ENCODE measurements at regions not wholly inside any gene's neighbourhood (a gene's known extent, or its start where the extent isn't known, plus 50 kb on each side); places are given as distances from the start of the nearest gene placed in this dataset.
"Not testable (repeated sequence)": the region's sequence is repeated elsewhere in the genome, so short reads cannot be mapped to it uniquely, and the experiment has no call there.

DNA sequence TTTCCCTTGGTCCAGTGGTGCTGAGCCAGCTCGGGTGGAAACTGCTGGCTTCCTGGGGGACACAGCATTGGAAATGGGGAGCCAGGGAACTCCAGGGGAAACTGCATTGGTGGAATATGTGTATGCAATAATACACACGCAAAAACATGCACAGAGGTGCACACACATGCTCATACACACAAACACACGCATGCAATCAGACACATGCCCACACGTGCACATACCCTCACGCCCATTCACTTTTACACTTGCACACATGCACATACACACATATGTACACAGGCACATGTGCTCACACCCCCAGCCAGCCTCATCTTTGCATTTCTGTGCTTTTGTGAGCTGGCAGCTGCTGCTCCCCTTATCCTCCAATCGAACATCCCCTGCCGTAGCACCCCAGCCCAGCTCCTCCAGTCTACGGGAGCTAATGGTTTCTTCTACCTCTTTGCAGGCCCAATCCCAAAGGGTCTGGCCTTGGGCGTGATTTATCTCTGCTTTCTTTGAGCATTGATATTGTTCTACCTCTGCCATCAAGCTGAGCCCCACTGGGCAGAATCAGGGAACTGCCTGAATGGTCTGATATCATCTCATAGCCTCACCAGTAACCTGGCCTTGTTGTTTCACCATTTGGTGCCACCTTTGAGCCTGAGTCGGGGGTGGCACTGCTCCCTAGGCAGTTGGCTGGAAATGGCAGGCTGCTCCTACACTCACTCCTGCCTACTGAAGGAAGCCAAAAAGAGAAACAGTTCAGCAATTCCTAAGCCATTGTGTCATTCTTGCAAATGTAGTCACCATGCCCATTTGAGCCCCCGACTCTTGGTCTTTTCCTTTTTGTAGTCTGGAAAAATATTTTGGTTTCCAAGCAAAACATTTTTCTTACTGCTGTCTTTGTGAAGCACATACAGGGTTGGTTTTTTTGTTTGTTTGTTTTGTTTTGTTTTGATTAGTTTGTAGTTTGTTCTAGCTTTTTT is 104.4 kb upstream of the MAMLD1 start:
- H3K4me1 Mint-ChIP-seq, result peaks cover 10% of the 10 kb centered on the region
- ATAC-seq (no peak), DNase-seq (no peak)
- no peak overlapping the region for H3K27ac Mint-ChIP-seq
- no peaks in the 10 kb centered on the region for H3K36me3 Mint-ChIP-seq (ENCODE audit: low read depth)
- H3K4me3 Mint-ChIP-seq, result no peak overlapping the region
- H3K9me3 Mint-ChIP-seq, result no peaks in the 10 kb centered on the region
- H3K27me3 Mint-ChIP-seq, result no peaks in the 10 kb centered on the region

DNA sequence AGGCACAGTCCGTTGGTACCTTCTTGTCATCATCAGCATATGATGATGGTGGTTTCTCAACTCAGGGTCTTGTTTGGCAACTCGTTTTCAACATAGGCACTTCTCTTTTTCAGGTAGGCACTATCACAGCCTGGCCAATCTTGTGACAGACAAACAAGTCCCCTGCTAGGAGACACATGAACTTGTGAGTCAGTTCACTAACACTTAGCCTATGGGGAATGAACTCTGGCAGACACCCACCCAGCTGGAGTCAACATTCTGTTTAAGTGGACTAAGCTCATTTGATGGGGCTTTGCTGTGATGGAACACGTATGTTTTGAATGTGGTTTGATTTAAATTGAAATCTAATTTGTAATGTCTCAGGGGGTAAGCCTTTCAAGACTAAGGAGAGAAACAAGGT is 100.7 kb upstream of the MAMLD1 start:
- Mint-ChIP-seq H3K4me1 (no peaks in the 10 kb centered on the region), H3K4me3 (no peak overlapping the region), H3K27me3 (no peaks in the 10 kb centered on the region), H3K27ac (no peak overlapping the region), H3K36me3 (ENCODE audit: low read depth) (no peaks in the 10 kb centered on the region), H3K9me3 (no peaks in the 10 kb centered on the region)
- DNase-seq, result no peak
- no peak for ATAC-seq

DNA sequence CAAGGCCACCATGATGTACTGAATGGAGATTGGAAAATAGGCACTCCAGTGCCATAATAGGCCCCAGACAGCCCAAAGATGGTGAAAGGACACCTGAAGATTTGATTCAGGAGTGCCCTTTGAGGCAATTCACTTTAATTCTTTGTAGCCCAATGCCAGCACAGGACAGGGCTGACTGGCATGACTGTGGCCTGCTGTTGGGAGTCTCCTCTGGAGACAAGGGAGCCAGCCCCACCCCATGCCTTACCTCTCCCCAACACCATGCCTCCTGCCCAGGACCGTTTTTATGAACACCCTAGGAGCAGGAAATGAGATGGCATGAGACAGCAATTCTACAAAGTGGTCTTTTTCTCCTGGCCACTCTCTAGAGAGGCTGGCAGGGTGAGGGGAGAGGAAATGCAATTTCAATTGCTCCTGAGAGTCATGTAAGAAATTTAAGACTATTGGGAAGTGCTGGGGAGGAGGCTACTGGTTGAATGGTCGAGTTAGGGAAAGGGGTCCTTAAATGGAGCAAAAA is 94.2 kb upstream of the MAMLD1 start:
- Mint-ChIP-seq H3K9me3 (no peaks in the 10 kb centered on the region), H3K4me1 (no peaks in the 10 kb centered on the region), H3K36me3 (ENCODE audit: low read depth) (no peaks in the 10 kb centered on the region), H3K4me3 (no peak overlapping the region), H3K27me3 (no peaks in the 10 kb centered on the region), H3K27ac (no peak overlapping the region)
- ATAC-seq, result no peak
- no peak for DNase-seq

DNA sequence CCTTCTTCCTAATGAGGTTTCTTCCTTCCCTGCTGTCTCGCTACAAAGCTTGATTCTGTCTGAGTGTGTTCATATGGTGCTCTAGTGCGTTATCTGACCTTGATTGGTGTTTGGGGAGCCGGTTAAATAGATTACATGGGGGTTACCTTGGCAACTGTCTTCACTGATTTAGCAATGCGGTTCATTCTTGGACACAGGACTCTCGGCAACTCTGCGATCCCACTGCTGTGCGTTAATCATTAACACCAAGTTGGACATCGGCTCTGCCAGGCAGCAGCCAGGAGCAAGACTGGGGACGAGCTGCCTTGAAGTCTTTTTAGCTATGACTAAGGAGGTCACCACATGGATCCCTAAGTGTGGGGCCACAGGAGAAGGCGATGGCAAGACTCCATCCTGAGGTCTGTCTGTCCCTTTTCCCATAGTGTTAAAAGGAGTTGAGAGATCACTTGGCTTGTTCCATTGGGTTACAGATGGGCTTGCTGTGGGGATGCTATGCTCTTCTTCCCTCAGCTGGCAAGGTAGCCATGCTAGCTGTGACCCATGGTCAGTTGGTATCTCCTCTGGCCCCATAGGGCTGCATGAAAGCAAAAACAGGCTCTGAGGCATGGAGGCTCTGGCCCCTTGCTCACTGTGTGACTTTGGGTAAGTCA is 93.4 kb upstream of the MAMLD1 start:
- no peaks in the 10 kb centered on the region for H3K4me1 Mint-ChIP-seq
- DNase-seq (no peak), ATAC-seq (no peak)
- H3K4me3 Mint-ChIP-seq, result no peak overlapping the region
- no peak overlapping the region for H3K27ac Mint-ChIP-seq
- H3K9me3 Mint-ChIP-seq, result no peaks in the 10 kb centered on the region
- H3K36me3 Mint-ChIP-seq (ENCODE audit: low read depth), result no peaks in the 10 kb centered on the region
- no peaks in the 10 kb centered on the region for H3K27me3 Mint-ChIP-seq

DNA sequence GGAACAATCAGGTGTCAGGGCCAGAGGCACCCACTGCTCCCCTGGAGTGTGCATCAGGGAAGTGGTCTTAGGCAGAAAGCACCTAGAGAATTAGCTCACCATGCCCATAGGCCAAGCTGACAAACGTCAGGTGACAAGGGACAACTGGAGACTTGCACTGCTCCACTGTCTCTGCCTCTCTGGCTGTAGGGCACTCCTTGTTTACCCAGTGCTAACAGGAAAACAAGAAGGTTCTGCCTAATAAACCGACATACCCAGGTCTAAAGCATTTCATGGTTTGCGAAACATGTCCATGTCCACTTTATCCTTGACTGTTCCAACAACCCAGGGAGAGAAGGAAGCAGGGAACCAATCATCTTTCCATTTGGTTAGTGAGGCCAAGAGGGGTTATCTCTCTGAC is 92.5 kb upstream of the MAMLD1 start:
- Mint-ChIP-seq H3K27me3 (no peaks in the 10 kb centered on the region), H3K36me3 (ENCODE audit: low read depth) (no peaks in the 10 kb centered on the region), H3K27ac (no peak overlapping the region), H3K9me3 (no peaks in the 10 kb centered on the region), H3K4me3 (no peak overlapping the region), H3K4me1 (no peaks in the 10 kb centered on the region)
- DNase-seq (no peak), ATAC-seq (no peak)

DNA sequence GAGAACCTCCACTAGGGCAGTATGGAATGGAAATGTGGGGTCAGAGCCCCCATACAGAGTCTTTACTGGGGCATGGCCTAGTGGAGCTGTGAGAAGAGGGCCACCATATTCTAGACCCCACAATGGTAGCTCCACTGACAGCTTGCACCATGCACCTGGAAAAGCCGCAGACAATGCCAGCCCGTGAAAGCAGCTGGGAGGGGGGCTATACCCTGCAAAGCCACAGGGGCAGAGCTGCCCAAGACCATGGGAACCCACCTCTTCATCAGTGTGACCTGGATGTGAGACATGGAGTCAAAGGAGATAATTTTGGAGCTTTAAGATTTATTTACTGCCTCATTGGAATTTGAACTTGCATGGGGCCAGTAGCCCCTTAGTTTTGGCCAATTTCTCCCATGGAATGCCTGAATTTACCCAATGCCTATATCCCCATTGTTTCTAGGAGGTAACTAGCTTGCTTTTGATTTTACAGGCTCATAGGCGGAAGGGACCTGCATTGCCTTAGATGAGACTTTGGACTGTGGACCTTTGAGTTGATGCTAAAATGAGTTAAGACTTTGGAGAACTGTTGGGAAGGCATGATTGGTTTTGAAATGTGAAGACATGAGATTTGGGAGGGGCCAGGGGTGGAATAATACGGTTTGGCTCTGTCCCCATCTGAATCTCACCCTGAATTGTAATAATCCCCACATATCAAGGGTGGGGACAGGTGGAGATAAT is 89.4 kb upstream of the MAMLD1 start:
- H3K4me1 Mint-ChIP-seq; H3K27ac Mint-ChIP-seq; ATAC-seq; H3K4me3 Mint-ChIP-seq; H3K27me3 Mint-ChIP-seq; H3K9me3 Mint-ChIP-seq; H3K36me3 Mint-ChIP-seq (ENCODE audit: low read depth); DNase-seq: not testable (repeated sequence)

DNA sequence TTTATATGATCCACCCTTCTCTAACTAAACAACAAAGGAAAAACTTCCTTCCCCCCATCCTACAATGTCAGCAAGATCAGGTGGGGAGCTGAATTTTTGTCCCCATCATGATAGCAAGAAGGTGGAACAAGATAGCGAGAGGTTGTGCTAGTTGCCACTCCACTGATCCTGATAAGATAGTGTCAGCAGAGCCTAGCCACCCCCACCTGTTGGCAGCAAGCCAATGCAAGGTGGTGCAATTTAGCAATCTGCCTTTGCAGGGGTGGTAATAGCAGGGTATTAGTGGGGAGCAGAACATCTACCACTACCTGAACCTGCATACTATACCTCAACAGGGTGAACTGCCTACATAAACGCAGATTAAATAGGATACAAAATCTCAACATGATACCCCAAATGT is 80.2 kb upstream of the MAMLD1 start:
- no peak overlapping the region for H3K4me3 Mint-ChIP-seq
- ATAC-seq (no peak), DNase-seq (no peak)
- H3K27ac Mint-ChIP-seq, result no peak overlapping the region
- H3K9me3 Mint-ChIP-seq, result no peaks in the 10 kb centered on the region
- no peaks in the 10 kb centered on the region for H3K36me3 Mint-ChIP-seq (ENCODE audit: low read depth)
- H3K4me1 Mint-ChIP-seq, result no peaks in the 10 kb centered on the region
- no peaks in the 10 kb centered on the region for H3K27me3 Mint-ChIP-seq

DNA sequence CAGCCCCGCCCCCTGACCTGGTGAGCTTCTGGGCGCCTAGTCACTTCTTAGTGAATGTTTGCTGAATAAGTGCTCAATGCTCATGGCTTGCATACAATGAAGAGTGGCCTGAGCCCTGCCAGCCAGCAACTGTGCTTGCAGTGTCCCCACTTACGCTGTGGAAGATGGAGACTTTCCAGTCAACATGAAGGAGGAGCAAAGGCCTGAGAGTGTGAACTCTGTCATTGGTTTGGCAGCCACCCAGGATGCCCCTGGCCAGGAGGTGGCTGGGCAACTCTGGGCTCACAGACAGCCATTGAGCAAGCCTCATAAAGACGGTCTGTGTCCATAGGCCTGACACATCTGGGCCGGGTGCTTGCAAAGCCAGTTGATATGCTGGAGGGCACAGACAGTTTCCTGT is 72.1 kb upstream of the MAMLD1 start:
- no peak overlapping the region for H3K27ac Mint-ChIP-seq
- H3K4me1 Mint-ChIP-seq, result no peaks in the 10 kb centered on the region
- no peaks in the 10 kb centered on the region for H3K27me3 Mint-ChIP-seq
- no peaks in the 10 kb centered on the region for H3K9me3 Mint-ChIP-seq
- ATAC-seq, result no peak
- H3K36me3 Mint-ChIP-seq (ENCODE audit: low read depth), result no peaks in the 10 kb centered on the region
- H3K4me3 Mint-ChIP-seq, result no peak overlapping the region
- no peak for DNase-seq

DNA sequence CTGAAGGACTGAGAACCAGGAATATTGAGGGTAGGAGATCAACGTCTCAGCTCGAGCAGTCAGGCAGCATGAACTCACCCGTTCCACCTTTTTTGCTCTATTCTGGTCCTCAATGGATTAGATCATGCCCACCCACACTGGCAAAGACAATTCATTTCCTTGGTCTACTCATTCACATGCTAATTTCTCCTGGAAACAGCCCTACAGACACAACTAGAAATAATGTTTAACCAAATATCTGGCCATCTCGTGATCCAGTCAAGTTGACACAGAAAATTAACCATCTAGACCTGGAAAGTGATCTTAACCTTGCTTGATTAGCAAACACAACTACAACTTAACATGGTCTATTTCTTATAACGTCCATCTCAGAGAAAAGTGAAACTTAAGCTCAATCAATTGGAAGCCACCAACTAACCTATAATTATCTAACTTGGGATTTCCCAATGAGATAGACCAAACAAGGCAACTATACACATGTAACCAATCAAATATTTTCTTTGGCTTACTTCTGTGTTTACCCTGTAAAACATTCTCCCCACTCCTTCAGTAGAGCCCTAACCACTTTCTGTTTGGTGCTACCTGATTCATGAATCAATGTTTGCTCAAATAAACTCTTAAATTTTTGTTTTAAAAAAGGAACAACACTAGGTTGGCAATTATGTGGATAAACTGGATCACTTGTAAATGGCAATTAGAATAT is 69.7 kb upstream of the MAMLD1 start:
- no peak for ATAC-seq
- Mint-ChIP-seq H3K9me3 (no peaks in the 10 kb centered on the region), H3K4me3 (no peak overlapping the region), H3K27me3 (no peaks in the 10 kb centered on the region), H3K27ac (no peak overlapping the region), H3K36me3 (ENCODE audit: low read depth) (no peaks in the 10 kb centered on the region), H3K4me1 (no peaks in the 10 kb centered on the region)
- DNase-seq, result no peak

DNA sequence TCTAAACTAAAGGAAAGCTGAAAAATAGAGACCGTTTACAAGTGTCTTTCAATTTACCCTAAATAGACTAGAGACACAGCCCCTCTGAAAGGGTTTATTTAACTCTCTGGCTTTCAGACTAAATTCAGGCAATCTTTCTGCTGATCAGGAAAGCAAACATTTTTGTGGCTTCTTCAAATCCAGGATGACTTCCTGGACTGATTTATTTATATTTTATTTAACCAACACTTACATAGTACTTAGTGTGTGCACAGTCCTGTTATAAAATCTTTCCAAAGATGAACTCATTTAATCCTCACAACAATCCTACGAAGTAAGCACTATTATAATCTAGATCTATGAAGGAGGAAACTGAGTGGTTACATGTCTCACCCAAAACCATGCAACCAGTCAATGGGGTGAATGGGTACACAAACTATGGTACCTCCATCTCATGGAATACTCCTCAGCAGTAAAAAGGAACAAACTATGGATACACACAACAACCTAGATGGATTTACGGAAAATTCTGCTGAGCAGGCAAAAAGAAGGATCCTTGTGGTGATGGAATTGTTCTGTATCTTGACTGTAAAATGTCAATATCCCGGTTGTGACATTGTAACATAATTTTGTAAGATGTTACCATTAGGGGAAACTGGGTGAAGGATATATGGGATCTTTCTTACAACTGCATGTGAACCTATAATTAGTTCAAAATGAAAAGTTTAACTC is 64.1 kb upstream of the MAMLD1 start:
- Mint-ChIP-seq H3K9me3 (no peaks in the 10 kb centered on the region), H3K4me3 (no peak overlapping the region), H3K36me3 (ENCODE audit: low read depth) (no peaks in the 10 kb centered on the region), H3K27ac (no peak overlapping the region), H3K4me1 (no peaks in the 10 kb centered on the region), H3K27me3 (no peaks in the 10 kb centered on the region)
- DNase-seq, result no peak
- no peak for ATAC-seq

DNA sequence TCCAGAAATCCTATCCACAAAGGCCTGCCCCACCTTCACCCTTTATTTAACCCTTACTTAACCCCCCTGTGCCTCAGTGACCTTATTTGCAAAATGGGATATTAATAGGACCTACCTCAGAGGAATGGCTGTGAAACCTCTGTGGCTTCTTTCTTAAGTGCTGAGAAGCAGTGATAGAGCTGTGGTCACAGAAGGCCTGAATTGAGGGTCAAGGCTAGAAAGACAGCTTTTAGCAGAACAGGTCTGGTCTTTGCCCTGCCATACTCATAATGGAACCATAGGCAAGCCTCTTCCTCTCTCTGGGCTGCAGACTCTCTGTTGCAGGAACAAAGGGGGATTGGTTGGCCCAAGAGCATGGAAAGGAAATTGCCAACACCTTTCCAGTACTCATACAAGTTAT is 63.5 kb upstream of the MAMLD1 start:
- ATAC-seq, result no peak
- H3K27me3 Mint-ChIP-seq, result no peaks in the 10 kb centered on the region
- no peaks in the 10 kb centered on the region for H3K36me3 Mint-ChIP-seq (ENCODE audit: low read depth)
- H3K9me3 Mint-ChIP-seq, result no peaks in the 10 kb centered on the region
- DNase-seq, result no peak
- no peak overlapping the region for H3K4me3 Mint-ChIP-seq
- no peaks in the 10 kb centered on the region for H3K4me1 Mint-ChIP-seq
- no peak overlapping the region for H3K27ac Mint-ChIP-seq

DNA sequence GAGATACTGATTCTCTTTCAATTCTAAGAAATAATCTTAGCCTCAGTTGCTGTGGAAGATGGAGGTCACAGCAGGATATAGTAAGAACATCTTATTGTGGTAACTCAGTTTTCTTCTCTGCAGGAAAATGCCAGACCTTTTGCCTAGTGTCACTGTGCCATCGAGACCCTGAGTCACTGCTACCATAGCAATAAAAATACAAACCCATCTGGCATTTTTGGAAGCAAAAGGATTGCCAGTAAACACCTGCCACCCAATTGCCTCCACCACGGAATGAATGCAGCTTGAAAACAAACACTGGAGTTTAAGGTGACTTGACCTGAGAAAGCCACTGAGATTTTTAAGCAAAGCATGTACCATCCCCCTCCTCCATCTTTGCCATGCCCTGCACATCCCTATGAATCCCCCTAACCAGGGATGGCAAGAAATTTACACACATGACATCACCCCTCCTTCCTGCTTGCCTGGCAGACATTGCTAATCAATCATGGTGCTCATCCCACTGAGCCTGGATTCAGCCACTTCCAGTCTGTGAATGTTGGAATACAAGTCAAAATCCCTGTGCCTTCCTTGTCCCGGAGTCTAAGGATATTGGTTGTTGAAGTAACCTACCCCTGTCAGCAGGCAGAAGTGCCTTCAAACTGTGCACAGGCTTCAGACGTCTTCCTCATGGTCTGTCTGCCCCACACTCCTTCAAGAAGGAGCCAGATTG is 59.6 kb upstream of the MAMLD1 start:
- Mint-ChIP-seq H3K9me3 (no peaks in the 10 kb centered on the region), H3K27me3 (no peaks in the 10 kb centered on the region), H3K4me3 (no peak overlapping the region), H3K36me3 (ENCODE audit: low read depth) (no peaks in the 10 kb centered on the region), H3K4me1 (no peaks in the 10 kb centered on the region), H3K27ac (no peak overlapping the region)
- ATAC-seq, result no peak
- DNase-seq, result no peak

DNA sequence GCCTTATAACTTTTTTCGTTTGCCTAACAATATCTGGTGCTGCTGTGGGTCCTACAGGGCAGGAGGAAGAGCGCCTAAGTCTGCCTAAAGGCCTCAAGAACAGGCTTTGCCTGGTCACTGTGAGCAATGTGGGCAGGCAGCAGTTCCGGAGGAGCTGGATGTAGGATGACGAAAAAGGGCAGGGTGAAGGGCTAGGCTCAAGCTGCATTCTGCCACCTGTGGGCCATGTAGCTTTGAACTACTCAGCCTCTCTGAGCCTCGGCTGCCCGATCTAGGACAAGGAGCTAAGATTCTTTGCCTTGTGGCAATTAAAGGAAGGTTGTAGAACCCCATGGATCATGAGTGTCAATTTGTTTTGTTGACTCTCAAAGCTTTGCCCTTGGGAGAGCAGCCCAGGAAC is 57.1 kb upstream of the MAMLD1 start:
- Mint-ChIP-seq H3K27me3 (no peaks in the 10 kb centered on the region), H3K9me3 (no peaks in the 10 kb centered on the region), H3K36me3 (ENCODE audit: low read depth) (no peaks in the 10 kb centered on the region), H3K27ac (no peak overlapping the region), H3K4me1 (no peaks in the 10 kb centered on the region), H3K4me3 (no peak overlapping the region)
- ATAC-seq (no peak), DNase-seq (no peak)
